Panc1 (cell line): ENCODE measurements at regions not wholly inside any gene's neighbourhood (a gene's known extent, or its start where the extent isn't known, plus 50 kb on each side); places are given as distances from the start of the nearest gene placed in this dataset.

Experiments used
- POLR2AphosphoS5 ChIP-seq: IDR thresholded peaks from 2 replicates; pipeline ENCODE4 v1.6.1; 2012; ENCODE audit warnings: mild to moderate bottlenecking, low read depth, low read length, moderate library complexity
- SIN3A ChIP-seq: IDR thresholded peaks from 2 replicates; pipeline ENCODE4 v1.6.1; 2012; ENCODE audit warnings: low read depth, mild to moderate bottlenecking, low read length, moderate library complexity, borderline replicate concordance; ENCODE audit not compliant: insufficient read depth
- TCF7L2 ChIP-seq: IDR thresholded peaks from 2 replicates; pipeline ENCODE4 v1.6.1; 2011; ENCODE audit warnings: mild to moderate bottlenecking, low read depth, low read length, inconsistent platforms
- TF ChIP-seq, protein P1 (sequence below): fragments of 450-650 bp; IDR thresholded peaks from 2 replicates; pipeline ENCODE4 v1.5.1; 2017; ENCODE audit warnings: mild to moderate bottlenecking

DNA sequence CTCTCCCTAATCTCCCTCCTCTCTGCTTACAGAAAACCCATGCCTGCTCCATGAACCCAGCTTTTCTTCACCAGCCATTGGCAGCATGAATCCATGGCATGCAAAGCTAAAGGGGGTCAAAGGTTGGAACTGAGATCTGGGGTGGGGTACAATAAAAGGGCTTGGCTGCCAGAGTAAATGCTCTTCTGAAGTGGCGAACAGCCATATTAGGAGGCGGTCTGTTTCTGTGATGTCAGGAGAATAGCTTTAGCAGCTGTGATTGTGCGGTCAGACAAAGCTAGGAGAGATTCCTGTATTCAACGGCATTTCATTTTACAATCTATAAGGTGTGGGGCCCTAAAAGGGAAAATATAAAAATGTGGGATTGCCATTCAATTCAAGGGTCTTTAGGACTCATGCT is 71.7 kb upstream of the TMPRSS2 start:
- TF ChIP-seq, protein P1, sequence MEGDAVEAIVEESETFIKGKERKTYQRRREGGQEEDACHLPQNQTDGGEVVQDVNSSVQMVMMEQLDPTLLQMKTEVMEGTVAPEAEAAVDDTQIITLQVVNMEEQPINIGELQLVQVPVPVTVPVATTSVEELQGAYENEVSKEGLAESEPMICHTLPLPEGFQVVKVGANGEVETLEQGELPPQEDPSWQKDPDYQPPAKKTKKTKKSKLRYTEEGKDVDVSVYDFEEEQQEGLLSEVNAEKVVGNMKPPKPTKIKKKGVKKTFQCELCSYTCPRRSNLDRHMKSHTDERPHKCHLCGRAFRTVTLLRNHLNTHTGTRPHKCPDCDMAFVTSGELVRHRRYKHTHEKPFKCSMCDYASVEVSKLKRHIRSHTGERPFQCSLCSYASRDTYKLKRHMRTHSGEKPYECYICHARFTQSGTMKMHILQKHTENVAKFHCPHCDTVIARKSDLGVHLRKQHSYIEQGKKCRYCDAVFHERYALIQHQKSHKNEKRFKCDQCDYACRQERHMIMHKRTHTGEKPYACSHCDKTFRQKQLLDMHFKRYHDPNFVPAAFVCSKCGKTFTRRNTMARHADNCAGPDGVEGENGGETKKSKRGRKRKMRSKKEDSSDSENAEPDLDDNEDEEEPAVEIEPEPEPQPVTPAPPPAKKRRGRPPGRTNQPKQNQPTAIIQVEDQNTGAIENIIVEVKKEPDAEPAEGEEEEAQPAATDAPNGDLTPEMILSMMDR = no peak
- TF ChIP-seq SIN3A (no peak), POLR2AphosphoS5 (no peak), TCF7L2 (no peak)
